ENCODE measurements at regions not wholly inside any gene's neighbourhood (a gene's known extent, or its start where the extent isn't known, plus 50 kb on each side); places are given as distances from the start of the nearest gene placed in this dataset.

- no peak for TF ChIP-seq CTCF (IDR thresholded peaks at IDR 0.05)
- TF ChIP-seq, protein P1, sequence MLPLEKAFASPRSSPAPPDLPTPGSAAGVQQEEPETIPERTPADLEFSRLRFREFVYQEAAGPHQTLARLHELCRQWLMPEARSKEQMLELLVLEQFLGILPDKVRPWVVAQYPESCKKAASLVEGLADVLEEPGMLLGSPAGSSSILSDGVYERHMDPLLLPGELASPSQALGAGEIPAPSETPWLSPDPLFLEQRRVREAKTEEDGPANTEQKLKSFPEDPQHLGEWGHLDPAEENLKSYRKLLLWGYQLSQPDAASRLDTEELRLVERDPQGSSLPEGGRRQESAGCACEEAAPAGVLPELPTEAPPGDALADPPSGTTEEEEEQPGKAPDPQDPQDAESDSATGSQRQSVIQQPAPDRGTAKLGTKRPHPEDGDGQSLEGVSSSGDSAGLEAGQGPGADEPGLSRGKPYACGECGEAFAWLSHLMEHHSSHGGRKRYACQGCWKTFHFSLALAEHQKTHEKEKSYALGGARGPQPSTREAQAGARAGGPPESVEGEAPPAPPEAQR (CRISPR knock-in tag; IDR thresholded peaks at IDR 0.05): no peak
- TF ChIP-seq CBFB (CRISPR knock-in tag; IDR thresholded peaks at IDR 0.05; ENCODE audit: low read depth): no peak
- no peak for TF ChIP-seq PRRX2 (CRISPR knock-in tag; IDR thresholded peaks at IDR 0.05)
- no peak for TF ChIP-seq ATF1 (CRISPR knock-in tag; IDR thresholded peaks at IDR 0.05)
- no peak for TF ChIP-seq ESRRA (CRISPR knock-in tag; IDR thresholded peaks at IDR 0.05; ENCODE audit: borderline replicate concordance)
- no peak for TF ChIP-seq MAX (CRISPR knock-in tag; IDR thresholded peaks at IDR 0.05)
- no peak for TF ChIP-seq ATF2 (CRISPR knock-in tag; IDR thresholded peaks at IDR 0.05; ENCODE audit: borderline replicate concordance, low read depth)
- TF ChIP-seq JUN (CRISPR knock-in tag; IDR thresholded peaks at IDR 0.05): no peak
- no peak for TF ChIP-seq ZBTB21 (CRISPR knock-in tag; IDR thresholded peaks at IDR 0.05; ENCODE audit: borderline replicate concordance)
- TF ChIP-seq, protein P2, sequence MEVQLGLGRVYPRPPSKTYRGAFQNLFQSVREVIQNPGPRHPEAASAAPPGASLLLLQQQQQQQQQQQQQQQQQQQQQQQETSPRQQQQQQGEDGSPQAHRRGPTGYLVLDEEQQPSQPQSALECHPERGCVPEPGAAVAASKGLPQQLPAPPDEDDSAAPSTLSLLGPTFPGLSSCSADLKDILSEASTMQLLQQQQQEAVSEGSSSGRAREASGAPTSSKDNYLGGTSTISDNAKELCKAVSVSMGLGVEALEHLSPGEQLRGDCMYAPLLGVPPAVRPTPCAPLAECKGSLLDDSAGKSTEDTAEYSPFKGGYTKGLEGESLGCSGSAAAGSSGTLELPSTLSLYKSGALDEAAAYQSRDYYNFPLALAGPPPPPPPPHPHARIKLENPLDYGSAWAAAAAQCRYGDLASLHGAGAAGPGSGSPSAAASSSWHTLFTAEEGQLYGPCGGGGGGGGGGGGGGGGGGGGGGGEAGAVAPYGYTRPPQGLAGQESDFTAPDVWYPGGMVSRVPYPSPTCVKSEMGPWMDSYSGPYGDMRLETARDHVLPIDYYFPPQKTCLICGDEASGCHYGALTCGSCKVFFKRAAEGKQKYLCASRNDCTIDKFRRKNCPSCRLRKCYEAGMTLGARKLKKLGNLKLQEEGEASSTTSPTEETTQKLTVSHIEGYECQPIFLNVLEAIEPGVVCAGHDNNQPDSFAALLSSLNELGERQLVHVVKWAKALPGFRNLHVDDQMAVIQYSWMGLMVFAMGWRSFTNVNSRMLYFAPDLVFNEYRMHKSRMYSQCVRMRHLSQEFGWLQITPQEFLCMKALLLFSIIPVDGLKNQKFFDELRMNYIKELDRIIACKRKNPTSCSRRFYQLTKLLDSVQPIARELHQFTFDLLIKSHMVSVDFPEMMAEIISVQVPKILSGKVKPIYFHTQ (CRISPR knock-in tag; IDR thresholded peaks at IDR 0.05): no peak
- TF ChIP-seq NR3C1 (CRISPR knock-in tag; conservative IDR thresholded peaks at IDR 0.05; ENCODE audit: low read depth): no peak
- TF ChIP-seq, protein P3, sequence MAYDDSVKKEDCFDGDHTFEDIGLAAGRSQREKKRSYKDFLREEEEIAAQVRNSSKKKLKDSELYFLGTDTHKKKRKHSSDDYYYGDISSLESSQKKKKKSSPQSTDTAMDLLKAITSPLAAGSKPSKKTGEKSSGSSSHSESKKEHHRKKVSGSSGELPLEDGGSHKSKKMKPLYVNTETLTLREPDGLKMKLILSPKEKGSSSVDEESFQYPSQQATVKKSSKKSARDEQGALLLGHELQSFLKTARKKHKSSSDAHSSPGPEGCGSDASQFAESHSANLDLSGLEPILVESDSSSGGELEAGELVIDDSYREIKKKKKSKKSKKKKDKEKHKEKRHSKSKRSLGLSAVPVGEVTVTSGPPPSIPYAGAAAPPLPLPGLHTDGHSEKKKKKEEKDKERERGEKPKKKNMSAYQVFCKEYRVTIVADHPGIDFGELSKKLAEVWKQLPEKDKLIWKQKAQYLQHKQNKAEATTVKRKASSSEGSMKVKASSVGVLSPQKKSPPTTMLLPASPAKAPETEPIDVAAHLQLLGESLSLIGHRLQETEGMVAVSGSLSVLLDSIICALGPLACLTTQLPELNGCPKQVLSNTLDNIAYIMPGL (CRISPR knock-in tag; IDR thresholded peaks at IDR 0.05): no peak
- TF ChIP-seq CREB1 (CRISPR knock-in tag; IDR thresholded peaks at IDR 0.05): no peak
Observed at GRCh38 chr13:86585835-86586234, 786.6 kb upstream of the SLITRK6 start.

All from WTC11 (cell line).